ENCODE measurements at regions not wholly inside any gene's neighbourhood (a gene's known extent, or its start where the extent isn't known, plus 50 kb on each side); places are given as distances from the start of the nearest gene placed in this dataset.

GRCh38 chr4:124519196-124519595 lies 193.3 kb downstream of the ANKRD50 start:
- TF ChIP-seq, protein P1, sequence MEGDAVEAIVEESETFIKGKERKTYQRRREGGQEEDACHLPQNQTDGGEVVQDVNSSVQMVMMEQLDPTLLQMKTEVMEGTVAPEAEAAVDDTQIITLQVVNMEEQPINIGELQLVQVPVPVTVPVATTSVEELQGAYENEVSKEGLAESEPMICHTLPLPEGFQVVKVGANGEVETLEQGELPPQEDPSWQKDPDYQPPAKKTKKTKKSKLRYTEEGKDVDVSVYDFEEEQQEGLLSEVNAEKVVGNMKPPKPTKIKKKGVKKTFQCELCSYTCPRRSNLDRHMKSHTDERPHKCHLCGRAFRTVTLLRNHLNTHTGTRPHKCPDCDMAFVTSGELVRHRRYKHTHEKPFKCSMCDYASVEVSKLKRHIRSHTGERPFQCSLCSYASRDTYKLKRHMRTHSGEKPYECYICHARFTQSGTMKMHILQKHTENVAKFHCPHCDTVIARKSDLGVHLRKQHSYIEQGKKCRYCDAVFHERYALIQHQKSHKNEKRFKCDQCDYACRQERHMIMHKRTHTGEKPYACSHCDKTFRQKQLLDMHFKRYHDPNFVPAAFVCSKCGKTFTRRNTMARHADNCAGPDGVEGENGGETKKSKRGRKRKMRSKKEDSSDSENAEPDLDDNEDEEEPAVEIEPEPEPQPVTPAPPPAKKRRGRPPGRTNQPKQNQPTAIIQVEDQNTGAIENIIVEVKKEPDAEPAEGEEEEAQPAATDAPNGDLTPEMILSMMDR (IDR thresholded peaks at IDR 0.05; ENCODE audit: insufficient read depth, low read depth, low read length) = no peak
- TF ChIP-seq EZH2 (IDR thresholded peaks at IDR 0.05; ENCODE audit: insufficient read depth, low read length) = no peak
